Omental fat pad (tissue), 3 donors: ENCODE measurements at regions not wholly inside any gene's neighbourhood (a gene's known extent, or its start where the extent isn't known, plus 50 kb on each side); places are given as distances from the start of the nearest gene placed in this dataset.

ENCODE experiments used
- ATAC-seq: fragments of 150-250 bp; one replicate; pipeline ENCODE4 v1.9.1; 2016; ENCODE audit warnings: mild to moderate bottlenecking, moderate library complexity; ENCODE audit not compliant: low FRiP score
- DNase-seq: peaks from one replicate; pipeline ENCODE4 v3.0.0-alpha.2; 2019; ENCODE audit warnings: low spot score
- TF ChIP-seq, protein P1 (sequence below), 3 donors: fragments of 450-650 bp; IDR thresholded peaks; one replicate each; pipeline ENCODE4 v1.5.1; 2016 to 2017; ENCODE audit warnings: antibody characterized with exemption in 3 of 3, mild to moderate bottlenecking in 3 of 3, moderate library complexity in 2 of 3

GRCh38 chr12:125564753-125565152 is 499.5 kb downstream of the AACS start:
- ATAC-seq (no peak), DNase-seq (no peak)
- TF ChIP-seq, protein P1, sequence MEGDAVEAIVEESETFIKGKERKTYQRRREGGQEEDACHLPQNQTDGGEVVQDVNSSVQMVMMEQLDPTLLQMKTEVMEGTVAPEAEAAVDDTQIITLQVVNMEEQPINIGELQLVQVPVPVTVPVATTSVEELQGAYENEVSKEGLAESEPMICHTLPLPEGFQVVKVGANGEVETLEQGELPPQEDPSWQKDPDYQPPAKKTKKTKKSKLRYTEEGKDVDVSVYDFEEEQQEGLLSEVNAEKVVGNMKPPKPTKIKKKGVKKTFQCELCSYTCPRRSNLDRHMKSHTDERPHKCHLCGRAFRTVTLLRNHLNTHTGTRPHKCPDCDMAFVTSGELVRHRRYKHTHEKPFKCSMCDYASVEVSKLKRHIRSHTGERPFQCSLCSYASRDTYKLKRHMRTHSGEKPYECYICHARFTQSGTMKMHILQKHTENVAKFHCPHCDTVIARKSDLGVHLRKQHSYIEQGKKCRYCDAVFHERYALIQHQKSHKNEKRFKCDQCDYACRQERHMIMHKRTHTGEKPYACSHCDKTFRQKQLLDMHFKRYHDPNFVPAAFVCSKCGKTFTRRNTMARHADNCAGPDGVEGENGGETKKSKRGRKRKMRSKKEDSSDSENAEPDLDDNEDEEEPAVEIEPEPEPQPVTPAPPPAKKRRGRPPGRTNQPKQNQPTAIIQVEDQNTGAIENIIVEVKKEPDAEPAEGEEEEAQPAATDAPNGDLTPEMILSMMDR (IDR thresholded peaks at IDR 0.05): no peak

GRCh38 chr12:125567581-125567980 is 502.3 kb downstream of the AACS start:
- TF ChIP-seq, protein P1 (IDR thresholded peaks at IDR 0.05): no peak
- ATAC-seq (no peak), DNase-seq (no peak)

GRCh38 chr12:125568306-125568705 is 503.1 kb downstream of the AACS start:
- ATAC-seq (no peak), DNase-seq (no peak)
- TF ChIP-seq, protein P1 (IDR thresholded peaks at IDR 0.05): no peak

DNA sequence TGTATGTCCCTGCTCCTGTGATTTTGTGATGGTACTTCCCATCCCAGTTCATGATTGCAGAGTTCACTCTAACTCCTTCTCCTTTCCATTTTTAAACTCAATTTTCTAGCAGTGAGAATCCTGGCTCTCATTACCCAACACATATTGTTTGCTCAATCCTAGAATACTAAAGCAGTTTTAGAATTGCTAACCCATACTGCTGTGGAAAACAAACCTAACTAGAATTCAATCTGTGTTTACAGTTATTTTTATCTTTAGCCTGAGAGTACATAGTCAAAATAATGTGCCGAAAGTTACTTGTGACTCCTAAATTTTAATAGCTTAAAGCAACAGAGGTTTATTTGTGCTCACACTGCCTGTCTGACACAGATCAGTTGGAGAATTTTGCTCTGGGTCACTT is 508.0 kb downstream of the AACS start:
- TF ChIP-seq, protein P1 (IDR thresholded peaks at IDR 0.05): no peak
- no peak for ATAC-seq
- no peak for DNase-seq

GRCh38 chr12:125577334-125577733 is 512.1 kb downstream of the AACS start:
- TF ChIP-seq, protein P1 (IDR thresholded peaks at IDR 0.05): no peak
- ATAC-seq: no peak

DNA sequence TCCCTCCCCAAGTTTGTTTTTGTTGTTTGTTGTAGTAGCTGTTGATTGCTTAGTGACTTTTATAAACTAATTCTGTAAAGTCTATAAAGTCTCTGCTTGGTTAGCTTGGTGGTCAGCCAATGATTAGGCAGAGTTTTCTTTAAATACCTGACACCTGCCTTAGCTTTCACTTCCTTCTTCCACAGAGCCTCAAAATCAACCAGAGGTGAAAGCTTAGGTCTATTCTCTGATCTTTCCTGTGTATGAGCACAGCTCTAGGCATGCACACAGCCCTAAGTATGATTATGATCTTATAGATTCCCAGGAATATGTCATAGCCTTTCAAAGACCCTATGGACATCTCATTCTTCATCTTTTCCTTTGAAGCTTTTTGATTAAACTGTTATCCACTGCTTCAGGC is 514.7 kb downstream of the AACS start:
- DNase-seq: no peak

More at GRCh38 chr12:125577334-125577733, 512.1 kb downstream of the AACS start:
- DNase-seq: no peak

DNA sequence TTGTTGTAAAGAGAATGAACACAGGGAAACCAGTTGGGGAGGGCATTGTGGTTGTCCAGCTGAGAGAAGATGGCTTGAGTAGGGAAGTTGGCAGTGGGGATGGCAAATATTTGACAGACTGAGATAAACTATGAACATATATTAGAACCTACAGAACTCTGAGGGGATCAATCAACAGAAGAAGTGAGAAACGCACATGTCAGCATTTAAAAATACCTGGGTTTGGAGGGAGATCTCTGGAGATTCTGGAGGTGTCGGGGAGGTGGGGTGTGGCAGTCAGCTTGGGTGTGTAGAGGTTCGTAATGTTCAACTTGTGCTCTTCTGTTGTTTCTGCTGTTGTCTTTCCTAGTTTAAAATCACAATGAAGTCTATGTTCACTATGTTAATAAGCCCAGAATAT is 517.8 kb downstream of the AACS start:
- no peak for ATAC-seq
- DNase-seq: no peak
- TF ChIP-seq, protein P1 (IDR thresholded peaks at IDR 0.05): no peak

More for the DNA sequence above, 514.7 kb downstream of the AACS start:
- no peak for ATAC-seq
- TF ChIP-seq, protein P1 (IDR thresholded peaks at IDR 0.05): no peak
